IPS DF 19.7 (cell line): ENCODE measurements at regions not wholly inside any gene's neighbourhood (a gene's known extent, or its start where the extent isn't known, plus 50 kb on each side); places are given as distances from the start of the nearest gene placed in this dataset.
"Not testable (repeated sequence)": the region's sequence is repeated elsewhere in the genome, so short reads cannot be mapped to it uniquely, and the experiment has no call there.

Source experiments
- DNase-seq: peaks from one replicate; pipeline ENCODE4 v3.0.0-alpha.2; 2013; ENCODE audit warnings: low read depth, low spot score

GRCh38 chr11:21928847-21929246 is 264.0 kb upstream of the ANO5 start:
- no peak for DNase-seq

GRCh38 chr11:21930408-21930807 is 262.5 kb upstream of the ANO5 start:
- no peak for DNase-seq

GRCh38 chr11:21931436-21932101 is 261.3 kb upstream of the ANO5 start:
- no peak for DNase-seq

- no peak for DNase-seq
Measured at GRCh38 chr11:21933095-21933494, 259.8 kb upstream of the ANO5 start.

GRCh38 chr11:21944577-21944976 is 248.3 kb upstream of the ANO5 start:
- DNase-seq = no peak

GRCh38 chr11:21948876-21949275 is 244.0 kb upstream of the ANO5 start:
- no peak for DNase-seq

- no peak for DNase-seq
Measured at GRCh38 chr11:21949763-21950413, 243.0 kb upstream of the ANO5 start.

- DNase-seq = no peak
Measured at GRCh38 chr11:21963013-21963412, 229.9 kb upstream of the ANO5 start.

GRCh38 chr11:21965221-21965620 is 227.7 kb upstream of the ANO5 start:
- DNase-seq = no peak

GRCh38 chr11:21968702-21969101 is 224.2 kb upstream of the ANO5 start:
- DNase-seq = no peak

- DNase-seq = no peak
Measured at GRCh38 chr11:21969841-21970240, 223.0 kb upstream of the ANO5 start.

GRCh38 chr11:21975242-21975641 is 217.6 kb upstream of the ANO5 start:
- no peak for DNase-seq

- DNase-seq = no peak
Measured at GRCh38 chr11:21976210-21976609, 216.7 kb upstream of the ANO5 start.

- no peak for DNase-seq
Measured at GRCh38 chr11:21983431-21983830, 209.5 kb upstream of the ANO5 start.

GRCh38 chr11:21986361-21986760 is 206.5 kb upstream of the ANO5 start:
- DNase-seq = no peak

GRCh38 chr11:21987261-21987660 is 205.6 kb upstream of the ANO5 start:
- no peak for DNase-seq

- no peak for DNase-seq
Measured at GRCh38 chr11:21988477-21988876, 204.4 kb upstream of the ANO5 start.

- not testable (repeated sequence) for DNase-seq
Measured at GRCh38 chr11:22001803-22002202, 191.1 kb upstream of the ANO5 start.

GRCh38 chr11:22006901-22007300 is 186.0 kb upstream of the ANO5 start:
- DNase-seq = no peak

GRCh38 chr11:22031791-22032190 is 161.1 kb upstream of the ANO5 start:
- DNase-seq = no peak

- no peak for DNase-seq
Measured at GRCh38 chr11:22037505-22037904, 155.4 kb upstream of the ANO5 start.

- DNase-seq = no peak
Measured at GRCh38 chr11:22041039-22041438, 151.8 kb upstream of the ANO5 start.

GRCh38 chr11:22042081-22042480 is 150.8 kb upstream of the ANO5 start:
- DNase-seq = no peak

- DNase-seq = no peak
Measured at GRCh38 chr11:22044126-22044525, 148.8 kb upstream of the ANO5 start.
